ENCODE measurements at regions not wholly inside any gene's neighbourhood (a gene's known extent, or its start where the extent isn't known, plus 50 kb on each side); places are given as distances from the start of the nearest gene placed in this dataset.

GRCh38 chr12:41856228-41856627, 288.4 kb downstream of the GXYLT1 start:
- Histone ChIP-seq H3K27ac (ENCODE audit: low read length) (no peak overlapping the region), H3K36me3 (ENCODE audit: insufficient read depth, low read length) (no peaks in the 10 kb centered on the region), H3K79me2 (replicated peaks; ENCODE audit: insufficient read depth, low read length) (no peaks in the 10 kb centered on the region), H3K4me3 (ENCODE audit: low read length) (no peak overlapping the region), H3F3A (ENCODE audit: insufficient read depth, low read length, poor library complexity, severe bottlenecking) (no peaks in the 10 kb centered on the region), H3K9me3 (ENCODE audit: low read length) (no peaks in the 10 kb centered on the region), H3K4me2 (ENCODE audit: low read length) (no peak overlapping the region), H2AFZ (ENCODE audit: low read depth, low read length) (no peak overlapping the region), H4K20me1 (ENCODE audit: insufficient read depth) (no peaks in the 10 kb centered on the region), H3K9ac (ENCODE audit: low read length) (no peak overlapping the region), H3K27me3 (ENCODE audit: insufficient read depth, low read depth, low read length) (no peaks in the 10 kb centered on the region), H3K9me2 (ENCODE audit: insufficient read depth, low read length) (no peaks in the 10 kb centered on the region)
- TF ChIP-seq EP300 (conservative IDR thresholded peaks at IDR 0.05; ENCODE audit: poor library complexity, severe bottlenecking) (no peak), RAD21 (conservative IDR thresholded peaks at IDR 0.05) (no peak), SMC3 (conservative IDR thresholded peaks at IDR 0.05; ENCODE audit: poor library complexity) (no peak), POLR2AphosphoS5 (IDR thresholded peaks at IDR 0.05) (no peak), TAF1 (IDR thresholded peaks at IDR 0.05; ENCODE audit: low read depth) (no peak), CTCF (IDR thresholded peaks at IDR 0.05; ENCODE audit: poor library complexity, severe bottlenecking) (no peak), MXI1 (conservative IDR thresholded peaks at IDR 0.05; ENCODE audit: poor library complexity, severe bottlenecking) (no peak), EZH2 (IDR thresholded peaks at IDR 0.05; ENCODE audit: borderline replicate concordance, insufficient read depth, low read length, poor library complexity, severe bottlenecking) (no peak)
- TF ChIP-seq, protein P1, sequence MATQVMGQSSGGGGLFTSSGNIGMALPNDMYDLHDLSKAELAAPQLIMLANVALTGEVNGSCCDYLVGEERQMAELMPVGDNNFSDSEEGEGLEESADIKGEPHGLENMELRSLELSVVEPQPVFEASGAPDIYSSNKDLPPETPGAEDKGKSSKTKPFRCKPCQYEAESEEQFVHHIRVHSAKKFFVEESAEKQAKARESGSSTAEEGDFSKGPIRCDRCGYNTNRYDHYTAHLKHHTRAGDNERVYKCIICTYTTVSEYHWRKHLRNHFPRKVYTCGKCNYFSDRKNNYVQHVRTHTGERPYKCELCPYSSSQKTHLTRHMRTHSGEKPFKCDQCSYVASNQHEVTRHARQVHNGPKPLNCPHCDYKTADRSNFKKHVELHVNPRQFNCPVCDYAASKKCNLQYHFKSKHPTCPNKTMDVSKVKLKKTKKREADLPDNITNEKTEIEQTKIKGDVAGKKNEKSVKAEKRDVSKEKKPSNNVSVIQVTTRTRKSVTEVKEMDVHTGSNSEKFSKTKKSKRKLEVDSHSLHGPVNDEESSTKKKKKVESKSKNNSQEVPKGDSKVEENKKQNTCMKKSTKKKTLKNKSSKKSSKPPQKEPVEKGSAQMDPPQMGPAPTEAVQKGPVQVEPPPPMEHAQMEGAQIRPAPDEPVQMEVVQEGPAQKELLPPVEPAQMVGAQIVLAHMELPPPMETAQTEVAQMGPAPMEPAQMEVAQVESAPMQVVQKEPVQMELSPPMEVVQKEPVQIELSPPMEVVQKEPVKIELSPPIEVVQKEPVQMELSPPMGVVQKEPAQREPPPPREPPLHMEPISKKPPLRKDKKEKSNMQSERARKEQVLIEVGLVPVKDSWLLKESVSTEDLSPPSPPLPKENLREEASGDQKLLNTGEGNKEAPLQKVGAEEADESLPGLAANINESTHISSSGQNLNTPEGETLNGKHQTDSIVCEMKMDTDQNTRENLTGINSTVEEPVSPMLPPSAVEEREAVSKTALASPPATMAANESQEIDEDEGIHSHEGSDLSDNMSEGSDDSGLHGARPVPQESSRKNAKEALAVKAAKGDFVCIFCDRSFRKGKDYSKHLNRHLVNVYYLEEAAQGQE (IDR thresholded peaks at IDR 0.05; ENCODE audit: borderline replicate concordance) = no peak

DNA sequence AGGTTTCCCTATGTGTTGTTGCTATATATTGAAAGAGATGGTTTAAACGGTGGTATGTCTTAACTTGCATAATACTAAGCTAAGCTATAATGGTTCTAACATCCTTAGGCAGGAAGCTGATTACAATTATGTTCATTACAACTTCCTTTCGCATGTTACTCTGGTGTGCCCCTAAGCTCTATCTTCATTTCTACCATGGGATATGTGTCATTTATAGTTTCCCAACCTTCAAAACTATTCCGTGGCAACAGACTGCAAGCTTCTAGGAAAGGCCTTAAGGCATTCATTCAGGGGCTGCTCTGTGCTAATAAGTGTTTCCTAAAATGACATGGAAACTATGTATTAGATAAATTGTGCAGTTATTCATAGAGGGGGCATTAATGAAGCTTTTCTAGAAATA, 294.6 kb downstream of the GXYLT1 start:
- no peak overlapping the region for H3K4me3 ChIP-seq (ENCODE audit: low read length)
- no peak for TF ChIP-seq MXI1 (conservative IDR thresholded peaks at IDR 0.05; ENCODE audit: poor library complexity, severe bottlenecking)
- no peak for TF ChIP-seq SMC3 (conservative IDR thresholded peaks at IDR 0.05; ENCODE audit: poor library complexity)
- no peak for TF ChIP-seq EZH2 (IDR thresholded peaks at IDR 0.05; ENCODE audit: borderline replicate concordance, insufficient read depth, low read length, poor library complexity, severe bottlenecking)
- TF ChIP-seq CTCF (IDR thresholded peaks at IDR 0.05; ENCODE audit: poor library complexity, severe bottlenecking) = no peak
- no peak for TF ChIP-seq POLR2AphosphoS5 (IDR thresholded peaks at IDR 0.05)
- TF ChIP-seq TAF1 (IDR thresholded peaks at IDR 0.05; ENCODE audit: low read depth) = no peak
- no peak for TF ChIP-seq EP300 (conservative IDR thresholded peaks at IDR 0.05; ENCODE audit: poor library complexity, severe bottlenecking)
- TF ChIP-seq, protein P1 (IDR thresholded peaks at IDR 0.05; ENCODE audit: borderline replicate concordance) = no peak
- TF ChIP-seq RAD21 (conservative IDR thresholded peaks at IDR 0.05) = no peak
- no peaks in the 10 kb centered on the region for H3F3A ChIP-seq (ENCODE audit: insufficient read depth, low read length, poor library complexity, severe bottlenecking)
- H3K4me2 ChIP-seq (ENCODE audit: low read length) = no peak overlapping the region
- H3K9me2 ChIP-seq (ENCODE audit: insufficient read depth, low read length) = no peaks in the 10 kb centered on the region
- peaks cover 4% of the 10 kb centered on the region for H3K9me3 ChIP-seq (ENCODE audit: low read length)
- no peaks in the 10 kb centered on the region for H4K20me1 ChIP-seq (ENCODE audit: insufficient read depth)
- H2AFZ ChIP-seq (ENCODE audit: low read depth, low read length) = no peak overlapping the region
- H3K27me3 ChIP-seq (ENCODE audit: insufficient read depth, low read depth, low read length) = no peaks in the 10 kb centered on the region
- no peak overlapping the region for H3K27ac ChIP-seq (ENCODE audit: low read length)
- H3K9ac ChIP-seq (ENCODE audit: low read length) = no peak overlapping the region
- H3K36me3 ChIP-seq (ENCODE audit: insufficient read depth, low read length) = no peaks in the 10 kb centered on the region
- H3K79me2 ChIP-seq (replicated peaks; ENCODE audit: insufficient read depth, low read length) = no peaks in the 10 kb centered on the region

Measured in neural cell (in vitro differentiated cells).